GM18868 (cell line): ENCODE measurements at regions not wholly inside any gene's neighbourhood (a gene's known extent, or its start where the extent isn't known, plus 50 kb on each side); places are given as distances from the start of the nearest gene placed in this dataset.
A peak's percentile ranks its signal among the peaks of the same experiment; 100 is the strongest.

Experiments used
- ATAC-seq: cut with Tn5 transposase; IDR thresholded peaks from one replicate; pipeline ENCODE4 v1.9.1; 2021; ENCODE audit warnings: mild to moderate bottlenecking, moderate library complexity; ENCODE audit not compliant: unreplicated experiment

GRCh38 chr1:63112155-63112900 is 210.0 kb upstream of the FOXD3 start:
- peak; percentile 91 for ATAC-seq

GRCh38 chr1:63115527-63115926 is 206.8 kb upstream of the FOXD3 start:
- ATAC-seq = no peak

GRCh38 chr1:63116016-63116415 is 206.4 kb upstream of the FOXD3 start:
- ATAC-seq = no peak

GRCh38 chr1:63119575-63120155 is 202.7 kb upstream of the FOXD3 start:
- no peak for ATAC-seq

GRCh38 chr1:63122079-63122478 is 200.3 kb upstream of the FOXD3 start:
- no peak for ATAC-seq

- peak; percentile 88 for ATAC-seq
These were observed 197.6 kb upstream of the FOXD3 start for GRCh38 chr1:63124666-63125191.

GRCh38 chr1:63126104-63126503 is 196.3 kb upstream of the FOXD3 start:
- no peak for ATAC-seq

- ATAC-seq = no peak
These were observed 195.0 kb upstream of the FOXD3 start for GRCh38 chr1:63127376-63127775.

- no peak for ATAC-seq
These were observed 193.8 kb upstream of the FOXD3 start for GRCh38 chr1:63128556-63128955.

- ATAC-seq = no peak
These were observed 193.2 kb upstream of the FOXD3 start for GRCh38 chr1:63129184-63129583.

- ATAC-seq = no peak
These were observed 192.5 kb upstream of the FOXD3 start for GRCh38 chr1:63129855-63130254.

GRCh38 chr1:63134501-63135173 is 187.7 kb upstream of the FOXD3 start:
- no peak for ATAC-seq

GRCh38 chr1:63135174-63135512 is 187.2 kb upstream of the FOXD3 start:
- ATAC-seq = no peak

GRCh38 chr1:63135801-63136200 is 186.6 kb upstream of the FOXD3 start:
- ATAC-seq = no peak

- ATAC-seq = no peak
These were observed 180.4 kb upstream of the FOXD3 start for GRCh38 chr1:63142001-63142400.

- no peak for ATAC-seq
These were observed 178.9 kb upstream of the FOXD3 start for GRCh38 chr1:63143482-63143881.

GRCh38 chr1:63147783-63148182 is 174.6 kb upstream of the FOXD3 start:
- ATAC-seq = no peak

- peak; percentile 91 for ATAC-seq
These were observed 173.3 kb upstream of the FOXD3 start for GRCh38 chr1:63148825-63149645.

- no peak for ATAC-seq
These were observed 169.8 kb upstream of the FOXD3 start for GRCh38 chr1:63152572-63152971.

- no peak for ATAC-seq
These were observed 166.9 kb upstream of the FOXD3 start for GRCh38 chr1:63155437-63155836.

- no peak for ATAC-seq
These were observed 165.3 kb upstream of the FOXD3 start for GRCh38 chr1:63157085-63157484.
